HG03575 (cell line): ENCODE measurements at regions not wholly inside any gene's neighbourhood (a gene's known extent, or its start where the extent isn't known, plus 50 kb on each side); places are given as distances from the start of the nearest gene placed in this dataset.
A peak's percentile ranks its signal among the peaks of the same experiment; 100 is the strongest.

Experiments
- ATAC-seq: cut with Tn5 transposase; IDR thresholded peaks from one replicate; pipeline ENCODE4 v1.9.1; 2021; ENCODE audit not compliant: unreplicated experiment, insufficient number of reproducible peaks, low FRiP score; ENCODE audit errors: extremely low read depth

- no peak for ATAC-seq
Observed at GRCh38 chr18:55073834-55074233, 114.6 kb upstream of the CCDC68 start.

DNA sequence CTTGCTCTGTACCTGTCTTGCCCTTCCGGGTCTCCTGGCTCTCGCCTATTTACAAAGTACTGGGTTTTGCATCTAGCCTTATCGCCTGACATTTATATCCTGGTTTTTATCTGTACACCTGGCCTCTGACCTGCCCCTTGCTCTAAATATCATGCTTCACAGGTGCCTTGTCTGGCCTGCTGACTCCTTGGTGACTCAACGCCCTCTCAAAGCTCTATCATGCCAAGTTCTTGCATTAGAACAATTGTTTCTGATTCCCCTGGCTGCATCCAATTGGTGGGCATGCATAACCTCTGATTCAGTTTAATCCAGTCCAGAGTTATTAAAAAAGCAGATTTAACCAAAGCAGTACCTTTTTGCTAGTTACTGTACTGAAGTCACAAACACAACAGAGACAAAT is 113.9 kb upstream of the CCDC68 start:
- ATAC-seq: no peak

- no peak for ATAC-seq
Observed at GRCh38 chr18:55072698-55073097, 113.4 kb upstream of the CCDC68 start.

DNA sequence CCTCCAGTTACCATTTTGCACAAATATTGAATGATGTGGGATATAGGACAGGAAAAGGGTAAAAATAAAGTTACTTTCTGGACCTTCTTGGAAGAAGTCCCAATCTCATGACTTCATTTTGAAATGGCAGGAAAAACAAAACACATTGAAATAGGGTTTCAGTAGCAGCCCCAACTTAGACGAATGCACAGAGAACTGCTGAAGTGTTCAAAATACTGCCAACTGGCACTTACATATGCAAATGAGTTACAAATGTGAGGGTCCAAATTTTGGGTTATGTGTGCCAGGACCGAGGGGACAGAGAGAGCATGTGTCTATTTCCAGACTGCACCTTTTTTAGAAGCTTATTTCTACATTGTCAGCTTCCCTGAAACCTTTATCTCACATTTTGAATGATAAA is 112.9 kb upstream of the CCDC68 start:
- ATAC-seq: no peak

DNA sequence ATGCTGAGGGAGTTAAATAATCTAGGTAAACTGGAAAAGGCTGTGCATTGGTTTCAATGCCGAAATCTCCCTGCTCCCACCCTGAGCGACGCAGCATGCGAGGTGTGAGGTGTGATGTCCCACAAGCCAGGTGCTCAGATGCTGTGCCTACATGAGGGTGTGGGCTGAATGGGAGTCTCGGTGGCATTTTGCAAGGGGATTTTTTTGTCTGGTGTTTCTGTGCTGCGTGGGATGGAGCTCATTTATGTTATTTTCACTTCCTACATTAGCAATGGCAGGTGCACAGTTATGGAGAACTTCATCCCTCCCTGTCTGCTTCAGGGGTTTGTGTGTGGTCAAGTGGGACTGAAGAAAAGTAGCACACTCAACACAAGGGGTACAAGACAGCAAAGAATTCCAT is 110.2 kb upstream of the CCDC68 start:
- ATAC-seq: peak; percentile 81

DNA sequence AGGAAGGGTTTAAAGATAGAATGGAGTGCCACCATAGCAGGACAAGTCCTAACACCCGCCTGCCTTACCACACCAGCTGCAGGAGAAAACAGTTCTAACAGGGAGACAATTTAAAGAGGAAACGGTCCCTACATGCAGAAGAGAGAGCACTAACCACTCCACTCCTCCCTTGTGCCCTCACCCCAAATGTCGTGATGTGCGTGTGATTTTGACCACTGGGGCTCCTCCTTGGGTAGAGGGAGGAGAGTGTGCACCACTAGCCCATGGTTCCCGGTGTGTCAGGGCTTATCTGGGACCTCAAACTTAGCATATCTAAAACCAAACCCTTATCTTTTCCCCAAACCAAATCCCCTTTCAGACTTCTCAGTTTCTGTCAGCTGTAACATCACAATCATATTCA is 105.5 kb upstream of the CCDC68 start:
- peak; percentile 31 for ATAC-seq

- ATAC-seq: no peak
Observed at GRCh38 chr18:55064073-55064472, 104.8 kb upstream of the CCDC68 start.

DNA sequence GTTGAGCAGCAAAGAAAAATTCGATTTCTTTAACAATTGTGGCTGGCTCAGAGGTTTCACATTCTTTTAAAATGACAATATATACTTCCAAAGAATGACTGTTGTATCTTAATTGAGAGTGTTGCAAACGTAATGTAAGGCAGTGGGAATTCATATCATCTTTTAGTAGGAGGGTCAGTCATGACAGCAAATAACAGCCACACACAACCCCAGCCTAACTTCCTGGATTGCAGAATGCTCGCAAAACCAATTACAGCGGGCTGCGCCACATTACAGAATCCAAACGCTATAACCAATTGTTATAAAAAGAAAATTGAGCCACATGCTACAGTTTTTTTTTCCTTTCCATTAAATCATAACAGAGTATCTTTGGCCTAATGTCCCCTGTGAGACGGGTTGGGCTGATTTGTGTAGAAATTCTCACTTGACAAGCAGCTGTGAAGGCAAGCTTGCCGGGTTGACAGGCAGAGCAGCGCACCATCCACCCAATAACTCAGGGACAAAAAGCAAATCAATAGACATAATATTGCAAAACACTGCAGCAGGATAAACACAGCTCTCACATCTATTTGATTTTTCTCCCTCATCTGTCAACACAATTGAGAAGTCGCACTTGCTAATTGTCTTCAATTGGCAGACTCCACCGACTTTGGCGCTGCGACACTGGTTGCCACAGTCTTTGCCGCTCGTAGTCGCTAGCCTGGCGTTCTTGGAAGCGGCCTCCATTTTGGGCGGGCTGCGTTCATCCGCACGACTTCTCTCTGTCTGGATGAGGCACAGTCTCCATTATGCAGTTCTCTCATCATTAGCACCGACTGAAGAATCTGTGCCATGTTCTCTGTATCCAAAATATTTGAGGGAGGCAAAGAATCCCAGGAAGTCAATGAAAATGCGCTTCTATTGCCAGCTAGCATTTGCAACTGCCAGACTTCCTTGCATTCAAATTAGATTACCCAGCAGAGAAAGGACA is 95.0 kb upstream of the CCDC68 start:
- no peak for ATAC-seq

DNA sequence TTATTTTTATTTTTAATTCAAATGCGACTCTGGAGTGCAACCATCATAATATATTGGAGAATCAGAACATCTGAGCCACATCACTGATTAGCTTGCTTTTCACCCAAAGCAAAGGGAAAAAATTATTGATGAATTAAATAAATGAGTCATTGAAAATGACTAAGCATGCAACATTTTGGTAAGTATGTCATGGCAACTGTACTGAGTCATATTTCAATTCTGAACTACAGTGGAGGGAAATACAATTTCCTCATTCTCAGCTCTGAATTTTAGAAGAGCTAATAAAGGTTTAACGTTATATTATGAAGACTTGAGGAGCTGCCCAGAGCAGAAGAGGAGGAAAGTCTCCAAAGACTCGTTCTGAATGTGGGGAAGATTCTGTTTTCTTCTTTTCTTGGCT is 89.6 kb upstream of the CCDC68 start:
- no peak for ATAC-seq

GRCh38 chr18:55047546-55047945 is 88.3 kb upstream of the CCDC68 start:
- ATAC-seq: no peak

- ATAC-seq: no peak
Observed at GRCh38 chr18:55041366-55041765, 82.1 kb upstream of the CCDC68 start.

- ATAC-seq: no peak
Observed at GRCh38 chr18:55038162-55038561, 78.9 kb upstream of the CCDC68 start.

- ATAC-seq: no peak
Observed at GRCh38 chr18:55034742-55035141, 75.5 kb upstream of the CCDC68 start.

DNA sequence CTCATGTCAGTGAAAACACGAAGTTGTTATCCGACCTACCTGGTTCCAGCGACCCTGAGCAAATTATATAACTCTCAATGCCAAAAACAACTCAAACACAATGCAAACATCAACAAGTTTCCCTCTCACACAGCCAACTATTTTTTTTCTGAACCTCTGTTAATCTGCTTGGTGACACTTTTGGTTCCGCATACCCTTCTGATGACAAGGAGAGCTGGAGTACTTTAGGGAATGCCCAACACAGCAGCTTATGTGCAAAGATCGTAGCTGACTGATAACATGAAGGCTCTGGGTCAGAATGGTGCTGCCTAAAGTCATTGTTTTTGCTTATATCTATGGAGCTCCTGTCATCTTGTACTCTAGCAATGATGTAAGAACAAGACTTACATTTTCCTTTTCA is 72.7 kb upstream of the CCDC68 start:
- no peak for ATAC-seq

DNA sequence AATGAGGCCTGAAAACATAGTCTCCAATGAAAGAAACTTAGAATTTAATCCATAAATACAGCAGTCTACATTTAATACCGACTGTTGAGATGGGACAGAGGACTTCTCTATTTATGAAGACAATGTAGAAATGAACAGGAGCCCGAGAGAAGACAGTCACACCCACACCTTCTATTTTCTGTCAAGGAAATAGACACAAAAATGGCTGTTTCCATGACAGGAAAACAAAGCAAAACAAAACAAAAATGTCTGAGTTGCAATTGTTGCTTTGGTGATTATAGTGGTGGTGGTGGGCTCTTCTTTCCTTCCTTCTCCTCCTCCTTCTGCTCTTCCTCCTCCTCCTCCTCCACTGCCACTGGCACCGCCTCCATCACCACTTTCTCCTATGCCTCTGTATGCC is 72.3 kb upstream of the CCDC68 start:
- no peak for ATAC-seq

DNA sequence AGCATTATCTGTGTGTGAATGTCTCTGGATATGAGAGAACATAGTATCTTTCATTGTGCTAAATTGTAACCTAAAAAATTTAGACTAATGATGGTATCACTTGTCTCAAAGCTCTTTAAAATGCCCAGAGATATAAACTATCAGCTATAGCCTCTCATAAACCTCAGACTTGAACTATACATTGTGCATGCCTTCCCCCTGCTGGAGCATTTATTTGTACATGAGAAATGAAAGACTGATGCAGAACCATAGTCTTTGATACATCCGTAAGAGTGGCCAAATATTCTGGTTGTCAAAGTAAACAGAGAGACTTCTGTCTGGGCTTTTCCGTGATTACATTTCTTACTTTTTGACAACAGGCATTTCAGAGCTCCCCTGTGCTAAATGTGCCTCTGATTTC is 71.9 kb upstream of the CCDC68 start:
- no peak for ATAC-seq

DNA sequence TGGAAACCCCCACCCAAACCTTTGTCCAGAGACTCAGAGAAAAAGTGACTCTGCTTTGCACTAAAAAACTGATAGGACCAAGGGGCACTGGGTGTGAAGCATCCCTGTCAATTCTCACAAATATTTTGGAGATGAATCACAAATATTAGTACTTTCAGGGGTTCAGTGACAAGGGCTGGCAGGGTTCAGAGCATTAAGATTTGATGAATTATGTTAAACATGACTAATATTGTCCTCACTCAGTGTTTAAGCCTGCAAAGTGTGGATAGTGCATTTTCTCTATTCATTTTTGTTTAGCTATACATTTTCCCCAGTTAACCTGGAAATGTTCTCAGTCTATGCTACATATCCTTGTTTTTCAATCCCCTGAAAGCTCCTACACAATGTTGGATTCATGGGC is 65.3 kb upstream of the CCDC68 start:
- no peak for ATAC-seq

- no peak for ATAC-seq
Observed at GRCh38 chr18:55018602-55019001, 59.3 kb upstream of the CCDC68 start.

DNA sequence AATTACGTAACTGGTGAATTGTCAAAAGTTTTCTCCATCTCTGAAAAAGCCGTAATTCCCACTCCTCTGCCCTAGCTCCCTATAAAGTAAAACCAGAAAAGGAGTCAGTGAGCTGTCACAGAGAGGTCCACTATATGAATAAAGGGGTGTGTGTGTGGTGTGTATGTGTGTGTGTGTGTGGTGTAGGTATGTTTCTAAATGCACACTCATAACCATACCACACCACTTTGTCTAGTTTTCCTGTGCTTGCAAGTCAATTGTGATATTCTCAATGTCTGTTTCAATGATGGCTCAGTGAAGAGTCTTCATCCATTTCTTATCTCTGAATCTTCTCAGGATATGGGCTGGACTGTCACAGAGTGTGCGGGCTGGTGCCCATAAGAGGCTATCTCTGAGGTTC is 54.8 kb upstream of the CCDC68 start:
- no peak for ATAC-seq

GRCh38 chr18:55013685-55014084 is 54.4 kb upstream of the CCDC68 start:
- ATAC-seq: no peak

- no peak for ATAC-seq
Observed at GRCh38 chr18:55013086-55013485, 53.8 kb upstream of the CCDC68 start.
